HG03064 (cell line): ENCODE measurements at regions not wholly inside any gene's neighbourhood (a gene's known extent, or its start where the extent isn't known, plus 50 kb on each side); places are given as distances from the start of the nearest gene placed in this dataset.

Experiments
- ATAC-seq: cut with Tn5 transposase; IDR thresholded peaks from one replicate; pipeline ENCODE4 v1.9.1; 2021; ENCODE audit warnings: low read depth; ENCODE audit not compliant: unreplicated experiment

DNA sequence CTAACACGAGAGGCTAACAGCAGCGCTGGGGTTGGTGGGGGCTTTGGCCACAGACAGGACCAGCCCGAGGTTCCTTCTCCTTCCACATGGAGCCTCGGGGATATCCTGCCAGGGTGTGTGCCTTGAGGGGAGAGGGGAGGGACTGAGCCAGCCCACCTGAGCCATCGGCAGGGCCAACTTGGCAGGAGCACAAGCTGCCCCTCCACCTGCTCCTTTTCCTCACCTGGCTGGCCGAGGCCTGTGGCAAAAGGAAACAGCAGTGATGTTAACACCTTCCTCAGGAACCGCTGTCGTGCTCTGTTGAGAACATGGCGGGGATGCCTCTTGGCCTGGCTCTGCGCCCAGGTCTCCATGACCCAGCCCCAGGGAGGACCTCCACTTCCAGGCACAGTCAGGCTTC is 255.1 kb upstream of the PPP2R2D start:
- ATAC-seq = no peak

DNA sequence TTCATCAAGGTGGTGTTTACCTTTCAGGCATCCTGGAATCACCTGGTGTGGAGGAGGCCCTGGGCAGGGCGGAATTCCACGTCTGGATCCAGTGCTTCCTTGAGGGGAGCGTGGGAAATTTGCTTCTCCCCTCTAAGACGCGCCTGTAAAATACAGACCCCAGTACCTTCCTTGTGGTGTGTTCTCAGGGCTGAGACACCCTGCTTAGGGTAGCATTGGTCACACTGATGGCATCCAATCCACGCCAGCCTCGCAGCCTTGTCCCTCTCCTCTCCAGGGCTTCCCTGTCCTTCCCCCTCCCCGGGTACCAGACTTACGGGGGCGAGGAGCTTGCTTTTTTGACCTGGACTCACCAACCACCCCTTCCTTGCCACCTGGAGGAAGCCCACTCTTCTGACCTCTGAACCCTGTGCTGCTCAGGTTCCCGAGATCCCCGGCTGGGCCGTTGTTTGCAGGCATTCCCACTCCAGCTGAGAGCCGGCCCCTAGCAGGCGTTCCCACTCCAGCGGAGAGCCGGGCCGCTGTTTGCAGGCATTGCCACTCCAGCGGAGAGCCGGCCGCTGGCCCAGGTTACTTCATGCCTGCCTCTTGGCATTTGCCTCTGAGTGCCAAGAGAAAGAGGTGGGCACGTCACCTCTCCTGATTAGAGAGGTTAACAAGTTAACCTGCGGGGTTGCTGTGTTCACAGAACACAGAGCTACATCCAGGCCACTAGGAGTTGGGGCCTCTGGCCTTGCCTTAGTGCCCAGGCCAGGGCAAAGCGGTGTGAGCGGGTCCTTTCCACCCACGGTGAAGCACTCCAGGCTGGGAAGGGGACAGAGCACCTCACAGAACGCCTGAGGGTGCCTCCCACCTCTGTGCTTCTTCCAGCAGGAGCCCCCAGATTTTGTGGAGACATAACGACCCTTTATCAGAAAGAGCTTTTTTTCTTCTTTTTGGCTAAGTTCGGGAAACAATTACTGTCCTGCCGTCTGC is 254.0 kb upstream of the PPP2R2D start:
- no peak for ATAC-seq

DNA sequence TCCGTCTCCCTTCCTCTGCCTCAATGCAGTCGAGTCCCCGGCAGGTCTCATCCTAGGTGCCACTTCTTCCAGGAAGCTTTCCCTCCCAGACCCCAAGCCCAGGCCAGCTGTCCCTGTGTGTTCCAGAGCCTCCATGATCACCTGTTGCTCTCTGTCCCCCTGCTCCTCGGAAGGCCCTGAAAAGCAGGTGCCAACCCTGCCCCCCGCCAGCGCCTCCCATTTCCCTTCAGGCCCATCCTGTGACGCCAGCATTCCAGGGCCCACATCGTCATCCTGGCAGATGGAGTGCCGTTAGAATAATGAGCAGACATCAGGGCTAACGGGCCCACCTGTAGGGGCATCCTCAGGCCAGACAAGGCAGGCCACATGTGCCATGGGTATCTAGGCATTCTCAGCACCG is 253.0 kb upstream of the PPP2R2D start:
- ATAC-seq = no peak

DNA sequence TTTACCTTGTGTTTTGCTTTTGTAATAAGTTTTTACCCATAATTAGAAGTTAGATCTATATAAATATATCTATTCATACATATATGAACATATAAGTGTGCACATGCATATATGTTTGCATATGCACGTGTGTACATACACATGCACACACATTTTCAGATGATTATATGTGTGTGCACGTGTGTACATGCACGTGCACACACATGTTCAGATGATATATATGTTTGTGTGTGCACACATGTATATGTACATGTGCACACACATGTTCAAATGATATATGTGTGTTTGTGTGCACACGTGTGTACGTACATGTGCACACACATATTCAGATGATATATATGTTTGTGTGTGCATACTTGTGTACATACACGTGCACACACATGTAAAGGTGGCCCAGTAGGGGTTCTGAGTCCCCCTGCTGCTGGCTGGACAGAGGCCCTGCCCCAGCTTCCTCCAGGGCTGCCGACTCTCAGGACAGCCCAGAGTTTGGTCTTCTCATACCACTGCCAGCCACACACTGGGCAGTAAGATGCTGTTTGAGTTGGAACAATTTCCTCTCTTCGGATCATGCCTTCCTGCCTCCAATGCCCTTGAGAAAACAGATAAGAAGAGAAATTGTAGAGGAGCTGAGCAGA is 252.3 kb upstream of the PPP2R2D start:
- ATAC-seq = no peak

DNA sequence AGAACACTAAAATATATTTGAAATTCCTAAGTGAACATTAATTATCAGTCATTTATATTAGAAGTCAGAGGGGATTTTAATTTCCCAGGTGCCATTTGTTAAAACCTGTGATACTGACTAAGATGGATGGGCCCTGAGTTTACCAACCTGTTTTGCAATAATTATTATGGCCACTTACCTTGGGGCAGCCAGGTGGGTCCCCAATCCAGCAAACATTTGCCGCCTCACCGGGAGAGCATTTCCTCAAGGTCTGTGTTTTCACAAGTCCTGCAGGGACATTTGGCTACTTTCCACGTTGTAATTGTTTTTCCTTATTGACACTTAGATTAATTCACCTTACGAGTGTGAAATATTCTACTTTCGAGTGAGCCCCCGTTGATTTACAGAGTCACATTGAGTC is 251.2 kb upstream of the PPP2R2D start:
- no peak for ATAC-seq

DNA sequence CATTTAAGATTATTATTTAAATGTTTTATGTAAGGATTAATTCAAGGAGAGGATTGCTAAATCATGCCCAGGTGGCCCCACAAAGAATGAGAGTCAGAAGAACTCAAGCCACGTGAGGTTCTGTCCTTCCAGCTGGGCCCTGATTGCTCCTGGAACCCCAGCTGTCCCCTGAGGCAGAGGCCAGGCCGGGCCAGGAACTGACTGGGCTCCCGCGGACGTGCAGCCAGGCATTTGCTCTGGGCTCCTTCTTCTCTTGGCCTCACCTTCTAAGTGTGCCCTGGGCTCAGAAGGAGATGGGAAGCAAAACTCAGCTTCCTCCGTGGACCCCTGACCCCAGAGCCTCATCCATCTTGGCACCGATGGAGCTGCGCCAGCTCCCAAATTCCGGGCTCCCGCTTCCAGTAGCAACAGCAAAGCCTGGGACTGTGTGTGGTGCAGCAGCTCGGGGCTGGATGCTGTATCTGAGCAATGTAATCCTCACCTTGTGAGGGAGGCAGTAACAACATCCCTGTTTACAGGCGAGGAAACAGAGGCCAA is 250.6 kb upstream of the PPP2R2D start:
- ATAC-seq = no peak

DNA sequence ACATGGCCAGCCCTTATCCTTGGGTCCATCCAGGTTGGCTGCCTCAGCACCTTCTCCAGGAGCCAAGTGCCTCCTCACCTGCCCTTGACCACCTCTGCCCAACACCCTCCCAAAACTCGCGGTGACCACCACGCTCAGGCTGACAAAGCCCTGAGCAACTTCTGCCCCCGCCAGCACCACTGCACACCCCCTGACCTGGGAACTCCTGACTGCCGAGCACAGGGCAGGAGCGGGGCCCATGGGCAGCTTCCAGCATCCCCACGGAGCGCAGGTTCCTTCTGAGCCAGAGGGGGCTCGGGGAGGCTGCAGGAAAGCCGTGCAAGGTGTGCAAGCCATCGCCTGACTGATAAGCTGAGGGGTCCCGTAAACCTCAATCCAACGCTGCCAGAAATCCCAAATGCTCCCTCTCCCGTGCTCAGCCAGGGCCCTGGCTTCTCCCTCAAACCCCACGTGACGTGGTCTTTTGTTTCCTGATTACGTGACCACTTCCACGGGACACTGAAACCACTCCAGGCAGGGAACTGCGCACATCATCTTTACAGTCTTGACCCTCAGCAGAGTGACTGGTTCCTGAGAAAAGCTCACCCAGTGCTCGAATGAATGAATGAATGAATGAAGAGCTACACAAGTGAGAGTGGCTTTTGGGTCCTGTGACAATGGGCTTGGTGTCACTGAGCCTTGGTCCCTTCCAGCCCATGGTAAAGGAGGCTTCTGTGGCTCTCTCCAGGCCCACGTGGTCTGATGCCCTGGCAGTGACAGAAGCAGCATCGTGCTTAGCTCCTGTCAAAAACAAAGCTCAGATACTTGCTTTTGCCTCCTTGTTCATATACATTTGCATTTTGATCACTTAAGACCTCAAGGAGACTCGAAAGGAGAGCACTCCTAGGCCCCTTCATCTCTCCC is 249.8 kb upstream of the PPP2R2D start:
- ATAC-seq = no peak

DNA sequence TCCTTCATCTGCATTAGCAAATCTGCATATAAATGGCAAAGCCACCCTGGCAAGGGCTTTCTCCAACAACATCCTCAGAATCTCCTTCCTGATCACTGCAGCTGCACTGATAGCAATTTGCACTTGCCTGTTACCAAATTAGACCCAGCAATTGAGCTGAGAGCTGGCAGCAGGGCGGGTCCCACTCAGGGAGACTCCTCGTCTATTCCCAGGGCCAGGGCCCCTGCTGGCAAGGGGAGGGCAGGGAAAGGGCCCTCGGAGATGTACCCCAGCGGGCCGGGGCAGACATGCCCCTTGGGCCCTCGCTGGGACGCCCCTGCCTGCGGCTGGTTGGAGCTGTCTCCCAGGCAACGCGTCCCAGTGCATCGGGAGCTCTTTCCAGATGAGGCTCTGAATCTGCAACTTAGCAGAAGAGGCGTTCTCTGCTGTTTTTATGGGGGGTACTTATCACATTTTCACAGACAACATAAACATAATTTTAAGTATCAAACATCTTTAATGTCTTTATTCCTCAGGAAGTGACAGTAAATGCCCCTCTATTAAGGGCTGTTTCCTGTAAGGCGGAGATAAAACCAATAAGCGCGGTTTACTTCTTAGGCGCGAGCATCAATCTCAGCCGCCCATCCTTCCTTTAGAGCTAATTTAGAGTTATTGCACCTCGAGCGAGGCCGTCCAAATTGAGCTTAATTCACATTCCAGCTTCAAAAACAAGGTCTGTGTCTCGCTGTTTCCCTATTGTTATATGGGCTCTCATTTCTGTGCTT is 249.0 kb upstream of the PPP2R2D start:
- no peak for ATAC-seq

DNA sequence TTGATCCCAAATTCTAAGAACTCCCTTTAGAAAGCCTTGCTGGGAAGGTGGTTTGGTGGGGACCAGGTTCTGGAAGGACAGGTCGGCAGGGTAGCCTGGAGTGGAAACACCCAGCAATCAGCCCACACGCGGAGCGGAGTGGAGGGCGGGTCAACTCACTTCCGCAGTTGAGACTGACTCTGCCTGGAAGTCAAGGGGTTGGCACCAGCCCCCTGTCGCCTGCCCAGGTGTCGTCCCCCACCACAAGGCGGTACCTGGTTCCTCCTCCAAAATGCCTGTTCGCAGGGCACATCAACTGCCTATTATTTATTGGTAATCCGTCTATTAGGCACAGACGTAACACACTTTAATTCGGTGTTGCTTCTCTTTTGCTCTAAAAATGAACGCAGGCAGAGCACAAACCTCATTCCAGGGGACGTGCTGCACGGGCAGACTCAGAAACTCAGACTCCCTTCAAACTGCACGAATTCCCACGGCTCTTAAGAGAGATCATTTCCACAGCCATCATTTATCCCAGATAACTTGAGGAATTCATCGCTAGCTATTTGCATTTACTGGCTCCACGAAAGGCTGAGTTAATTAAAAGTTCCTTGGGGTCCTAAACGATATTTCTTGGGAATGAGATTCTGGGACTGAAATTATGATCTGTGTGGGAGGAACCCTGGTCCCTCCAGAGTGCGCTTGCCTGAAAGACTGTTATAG is 248.2 kb upstream of the PPP2R2D start:
- no peak for ATAC-seq

DNA sequence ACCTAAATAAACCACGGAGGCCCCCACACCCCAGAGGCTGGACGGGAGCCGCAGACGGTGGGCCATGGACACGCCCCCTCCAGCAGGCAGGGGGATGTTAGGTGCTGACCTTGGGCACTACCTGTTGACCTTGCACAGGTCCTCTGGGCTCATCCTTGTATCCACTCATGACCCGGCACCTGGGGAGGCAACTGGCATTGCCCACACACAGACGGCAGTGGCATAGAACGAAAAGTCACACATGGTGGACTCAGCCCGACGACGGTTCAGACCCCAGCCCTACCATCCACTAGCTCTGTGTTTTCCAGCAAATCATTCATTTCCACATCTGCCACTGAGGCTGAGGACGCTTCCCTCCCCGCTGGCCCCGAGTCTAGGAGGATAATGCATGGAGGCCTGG is 247.7 kb upstream of the PPP2R2D start:
- ATAC-seq = no peak

DNA sequence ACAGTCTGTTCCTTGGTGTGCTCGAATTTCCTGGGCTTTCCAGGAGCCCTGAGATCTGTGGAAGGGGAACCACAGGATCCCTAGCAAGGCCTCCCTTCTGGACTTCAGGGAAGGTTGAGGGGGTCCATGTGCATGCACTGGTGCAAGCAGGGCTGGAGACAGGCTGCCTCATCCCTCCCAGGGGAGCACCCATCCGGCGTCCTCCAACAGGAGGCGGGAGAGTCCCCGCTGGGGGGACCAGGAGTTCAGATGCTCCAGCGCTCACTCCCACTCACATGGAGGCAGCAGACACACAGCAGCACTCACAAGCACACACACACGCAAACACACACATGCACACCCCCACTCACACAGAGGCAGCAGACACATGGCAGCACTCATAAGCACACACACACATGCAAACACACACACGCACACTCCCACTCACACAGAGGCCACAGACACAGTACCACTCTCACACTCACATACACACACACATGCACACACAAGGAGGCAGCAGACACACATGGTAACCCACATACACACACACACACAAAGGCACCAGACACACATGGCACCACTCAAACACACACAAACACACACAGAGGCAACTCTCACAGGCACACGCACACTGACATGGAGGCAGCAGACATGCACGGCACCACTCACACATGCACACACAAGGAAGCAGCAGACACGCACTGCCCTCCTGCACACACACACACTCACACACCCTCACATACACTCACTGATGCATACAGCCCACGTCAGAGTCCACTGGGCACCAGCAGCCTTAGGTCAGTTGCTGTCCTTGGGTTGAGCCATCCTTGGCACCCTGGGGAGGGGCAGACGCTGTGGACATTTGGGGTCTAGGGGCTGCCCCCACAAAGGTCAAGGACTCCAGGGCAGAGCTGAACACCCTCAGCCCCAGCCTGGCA is 247.0 kb upstream of the PPP2R2D start:
- no peak for ATAC-seq

DNA sequence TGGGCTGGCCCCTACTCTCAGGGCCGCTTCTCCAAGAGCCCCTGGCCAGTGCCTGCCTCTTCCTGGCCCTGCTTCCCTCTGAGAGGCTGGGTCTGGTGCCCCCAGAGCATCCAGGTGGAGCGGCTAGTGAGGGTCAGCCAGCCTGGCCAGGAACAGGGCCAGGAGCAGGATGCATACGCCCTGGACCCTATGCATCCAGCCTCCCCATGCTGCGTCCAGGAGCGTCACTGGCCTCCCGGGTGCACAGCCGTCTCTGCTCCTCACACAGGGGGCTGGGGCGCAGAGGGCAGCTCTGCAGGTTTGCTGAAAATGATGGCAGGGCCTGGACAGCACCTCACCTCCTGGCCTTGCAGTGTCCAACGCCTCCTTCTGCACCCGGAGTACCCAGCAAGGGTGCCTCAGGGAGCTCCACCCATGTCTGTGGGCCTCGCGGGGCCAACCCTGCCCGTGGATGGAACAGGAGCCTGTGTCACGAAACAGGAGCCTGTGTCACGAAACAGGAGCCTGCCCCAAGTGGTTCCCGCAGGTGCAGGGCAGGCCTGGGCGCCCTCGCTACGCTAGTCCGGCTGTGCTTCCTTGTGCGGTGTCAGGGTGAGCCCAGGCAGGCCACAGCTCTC is 246.2 kb upstream of the PPP2R2D start:
- ATAC-seq = no peak

DNA sequence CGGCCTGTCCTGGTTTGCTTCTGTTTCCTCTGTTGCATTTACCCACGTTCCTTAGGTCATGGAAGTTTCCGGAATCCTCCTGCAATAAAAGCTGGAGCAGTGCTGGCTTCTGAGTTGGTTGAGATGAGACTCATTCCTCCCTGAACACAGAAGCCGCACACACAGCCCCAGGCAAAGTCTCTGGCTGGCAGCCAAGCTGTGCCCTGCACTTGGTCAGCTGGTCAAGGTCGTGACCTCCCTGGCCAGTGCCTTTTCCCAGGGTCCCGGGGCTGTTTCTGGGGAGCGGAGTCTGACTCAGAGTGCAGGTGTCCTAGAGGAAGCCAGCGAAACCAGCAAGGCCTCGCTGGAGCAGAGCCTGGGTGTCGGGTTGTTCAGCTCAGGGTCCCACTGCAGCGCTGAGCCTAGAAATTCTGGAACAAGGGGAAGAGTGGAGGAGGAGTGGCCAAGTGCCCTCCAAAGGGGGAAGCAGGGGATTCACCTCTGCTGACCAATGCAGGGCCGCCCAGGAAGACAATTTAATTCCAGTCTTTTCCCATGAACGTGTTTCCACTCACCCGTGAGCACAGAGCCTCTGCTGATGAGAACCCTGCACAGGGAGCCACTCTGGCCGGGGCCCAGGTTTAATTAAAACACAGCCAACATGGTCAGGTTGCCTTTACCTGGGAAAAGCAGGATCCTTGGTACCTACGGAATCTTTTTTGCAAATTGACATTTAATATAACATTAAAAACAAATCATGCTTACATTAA is 245.5 kb upstream of the PPP2R2D start:
- no peak for ATAC-seq

DNA sequence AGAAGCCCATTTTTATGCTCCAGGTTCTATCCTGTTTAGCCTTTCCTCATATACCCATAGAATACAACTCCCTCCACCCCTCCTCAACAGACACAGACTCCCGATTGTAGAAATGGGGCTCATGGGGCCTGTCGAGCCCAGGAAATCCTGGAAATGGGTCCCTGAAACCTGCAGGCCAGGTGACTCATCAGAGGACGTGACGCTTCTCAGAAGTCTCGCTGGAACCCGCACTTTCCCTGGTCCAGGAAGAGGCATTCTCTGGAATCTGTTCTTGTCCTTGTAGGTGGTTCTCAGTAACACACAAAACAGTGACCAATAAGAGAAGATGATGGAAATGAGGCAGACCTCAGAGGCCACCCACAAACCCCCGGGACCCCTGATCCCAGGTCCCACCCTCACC is 244.8 kb upstream of the PPP2R2D start:
- no peak for ATAC-seq

DNA sequence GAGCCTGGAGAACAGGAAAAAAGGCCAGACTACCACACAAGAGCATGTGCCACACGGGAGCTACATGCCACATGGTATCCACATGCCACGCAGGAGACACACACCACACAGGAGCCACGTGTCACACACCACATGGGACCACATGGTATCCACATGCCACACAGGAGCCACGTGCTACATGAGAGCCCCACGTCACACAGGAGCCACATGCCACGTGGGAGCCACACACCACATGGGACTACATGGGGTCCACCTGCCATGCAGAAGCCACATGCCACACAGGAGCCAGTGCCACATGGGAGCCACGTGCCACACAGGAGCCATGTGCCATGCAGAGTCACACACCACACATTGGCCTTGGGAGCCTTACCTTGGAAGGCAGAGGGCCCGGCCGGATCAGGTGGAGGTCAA is 244.4 kb upstream of the PPP2R2D start:
- no peak for ATAC-seq

DNA sequence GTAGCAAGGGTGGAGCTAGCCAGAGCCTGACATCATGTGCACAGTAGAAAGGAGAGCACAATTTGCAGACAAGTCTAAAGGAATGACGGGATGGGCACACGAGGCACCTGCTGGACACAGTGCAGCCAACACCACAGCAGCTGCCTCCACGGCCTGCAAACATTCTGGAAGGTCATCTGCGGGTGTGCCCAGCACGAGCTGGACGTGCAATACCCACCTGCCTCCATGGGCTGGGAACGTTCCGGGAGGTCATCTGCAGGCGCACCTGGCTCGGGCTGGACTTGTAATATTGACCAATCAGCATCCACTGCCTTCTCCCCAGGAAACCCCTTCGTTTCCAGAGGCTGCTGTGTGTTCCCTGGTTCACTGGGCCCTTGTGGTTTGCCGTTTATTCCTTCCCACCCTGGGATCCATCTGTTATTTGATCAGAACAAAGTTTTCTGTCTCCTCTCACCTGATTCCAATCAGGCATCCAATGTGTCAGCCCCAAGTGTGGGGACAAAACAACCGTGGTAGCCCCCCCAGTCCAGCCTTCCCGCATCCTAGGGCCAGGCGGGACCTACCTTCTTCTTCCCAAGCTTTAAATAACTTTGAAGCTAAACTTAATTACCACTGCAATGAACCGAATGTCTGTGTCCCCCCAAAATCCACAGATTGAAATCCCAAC is 243.4 kb upstream of the PPP2R2D start:
- ATAC-seq = no peak

DNA sequence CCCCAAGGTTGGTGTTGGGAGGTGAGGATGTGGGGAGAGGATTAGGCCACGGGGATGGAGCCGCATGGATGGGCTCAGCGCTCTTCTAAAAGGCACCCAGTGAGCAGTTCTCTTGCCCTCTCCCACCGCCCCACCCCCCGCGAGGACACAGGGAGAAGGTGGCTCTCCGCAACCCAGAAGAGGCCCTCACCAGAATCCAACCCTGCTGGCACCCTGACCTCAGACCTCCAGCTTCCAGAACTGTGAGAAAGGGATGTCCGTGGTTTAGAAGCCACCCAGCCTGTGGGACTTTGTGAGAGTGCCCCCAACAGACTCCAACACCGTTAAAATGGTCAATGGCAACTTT is 242.8 kb upstream of the PPP2R2D start:
- no peak for ATAC-seq
